LHCN-M2 (cell line): ENCODE measurements at regions not wholly inside any gene's neighbourhood (a gene's known extent, or its start where the extent isn't known, plus 50 kb on each side); places are given as distances from the start of the nearest gene placed in this dataset.

Experiments used
- DNase-seq: peaks from one replicate; pipeline ENCODE4 v3.0.0-alpha.2; 2012; ENCODE audit warnings: low read depth

DNA sequence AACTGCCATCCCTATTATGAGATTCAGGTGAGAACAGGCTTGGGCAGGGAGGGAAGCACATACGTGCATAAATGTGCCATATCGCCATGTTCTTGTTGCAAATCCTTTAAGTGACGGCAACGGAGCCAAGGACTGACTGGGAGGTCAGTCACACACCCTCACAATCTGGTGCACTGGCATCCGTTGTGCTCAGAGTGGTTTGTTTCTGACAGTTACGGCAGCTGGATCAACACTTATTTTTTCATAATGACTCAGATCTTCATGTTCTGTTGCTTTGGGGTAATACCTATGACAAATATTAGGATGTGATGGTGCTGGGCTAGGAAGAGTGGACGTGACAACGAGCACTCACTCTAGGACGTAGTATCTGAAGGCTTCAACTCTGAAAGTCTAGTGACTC, 56.2 kb upstream of the PREP start:
- peak; percentile 99 for DNase-seq

DNA sequence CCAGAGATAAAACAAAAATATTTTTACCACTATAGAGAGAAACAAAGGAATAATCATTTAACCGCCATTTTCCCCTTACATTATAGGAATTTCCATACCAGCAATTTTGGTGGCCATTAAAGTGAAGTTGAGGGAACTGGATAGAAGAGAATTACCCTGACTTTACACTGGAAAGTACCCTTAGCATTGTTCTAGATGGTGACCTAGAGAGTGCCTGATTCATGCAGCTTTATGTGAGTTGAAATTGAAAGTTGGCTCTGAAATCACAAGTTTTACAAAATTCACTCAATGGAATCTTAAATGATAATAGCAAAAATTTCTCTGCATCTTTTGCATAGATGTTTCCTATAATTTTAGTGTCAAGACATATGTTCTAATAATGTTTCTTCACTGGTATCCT, 55.7 kb upstream of the PREP start:
- peak; percentile 20 for DNase-seq

DNA sequence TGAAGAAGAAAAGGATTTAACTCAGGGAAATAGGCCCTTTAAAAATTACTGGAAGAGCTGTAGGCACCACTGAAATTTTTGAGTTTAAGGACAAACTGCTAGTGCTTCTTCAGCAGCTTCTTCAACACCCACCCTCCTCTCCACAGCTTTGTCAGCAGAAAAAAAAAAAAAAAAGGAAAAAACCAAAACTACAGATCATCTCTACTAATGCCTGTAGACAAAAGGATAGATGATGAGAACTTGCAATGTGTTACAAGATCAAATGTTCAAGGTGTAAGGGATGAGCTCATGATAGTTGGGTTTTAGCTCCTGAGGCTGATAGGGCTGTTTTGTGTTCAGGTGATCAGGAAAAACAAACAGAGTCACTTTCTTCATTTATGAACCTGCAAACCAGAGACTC, 55.2 kb upstream of the PREP start:
- DNase-seq, result no peak

- DNase-seq, result no peak
These were observed 51.1 kb upstream of the PREP start for GRCh38 chr6:105453968-105454367.

GRCh38 chr6:105452924-105453756, 50.3 kb upstream of the PREP start:
- DNase-seq, result no peak
